Ovary (tissue), 3 donors: ENCODE measurements at regions not wholly inside any gene's neighbourhood (a gene's known extent, or its start where the extent isn't known, plus 50 kb on each side); places are given as distances from the start of the nearest gene placed in this dataset.

Source experiments
- CTCF ChIP-seq, 3 donors: fragments of 450-650 bp in 2 of 3; fragments of 200-600 bp in 1 of 3; IDR thresholded peaks; one replicate each; pipeline versions ENCODE4 v1.5.1 to v1.8.0; 2016 to 2022; ENCODE audit warnings: antibody characterized with exemption in 3 of 3, mild to moderate bottlenecking in 1 of 3
- POLR2A ChIP-seq: fragments of 450-650 bp; IDR thresholded peaks from one replicate; pipeline ENCODE4 v1.6.1; 2017; ENCODE audit warnings: antibody characterized with exemption, mild to moderate bottlenecking, moderate library complexity
- donor health status: DM: no; HTN: no; CAD: no.

- TF ChIP-seq CTCF (IDR thresholded peaks at IDR 0.05): no peak
- no peak for TF ChIP-seq POLR2A
These were observed 273.2 kb downstream of the MTX2 start for GRCh38 chr2:176542476-176542875.
